ENCODE measurements at regions not wholly inside any gene's neighbourhood (a gene's known extent, or its start where the extent isn't known, plus 50 kb on each side); places are given as distances from the start of the nearest gene placed in this dataset.

DNA sequence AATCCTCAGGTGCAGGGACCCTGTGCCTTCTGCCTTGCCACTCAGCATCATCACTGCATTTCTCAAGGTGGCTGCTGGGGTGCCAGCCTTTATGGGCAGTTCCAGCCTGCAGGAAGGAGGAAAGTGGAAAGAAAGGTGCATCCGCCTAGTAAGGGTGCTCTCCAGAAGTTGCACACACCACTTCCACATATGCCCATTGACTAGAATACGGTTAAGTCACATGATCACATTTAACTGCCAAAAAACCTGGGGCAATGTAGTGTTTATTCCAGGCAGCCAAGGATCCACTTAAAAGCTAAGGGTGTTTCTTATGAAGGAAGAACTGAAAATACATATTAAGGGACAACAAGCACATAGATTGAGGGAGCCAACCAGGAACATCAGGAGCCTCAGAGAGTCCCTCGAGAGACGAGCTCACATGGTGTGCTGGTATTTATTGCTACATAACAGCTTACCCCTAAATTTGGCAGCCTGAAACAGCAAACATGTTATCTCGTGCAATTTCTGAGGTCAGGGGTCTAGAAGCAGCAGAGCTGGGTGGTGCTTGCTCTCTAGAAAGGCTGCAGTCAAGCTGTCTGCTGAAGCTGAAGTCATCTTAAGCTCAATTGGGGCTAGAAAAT lies 52.0 kb upstream of the MMP2 start:
- H3K27ac Mint-ChIP-seq, result no peak overlapping the region
- Histone ChIP-seq H3K4me3 (no peak overlapping the region), H3K27me3 (ENCODE audit: insufficient read depth) (no peaks in the 10 kb centered on the region), H3K79me2 (replicated peaks; ENCODE audit: insufficient read depth) (no peaks in the 10 kb centered on the region), H2AFZ (no peak overlapping the region), H4K20me1 (replicated peaks; ENCODE audit: insufficient read depth) (no peaks in the 10 kb centered on the region), H3K27ac (ENCODE audit: low read depth) (no peak overlapping the region), H3K9me2 (ENCODE audit: insufficient read depth) (0 out of 2 replicates have a peak, but pooled peaks cover 4% of the 10 kb centered on the region), H3F3A (replicated peaks; ENCODE audit: low read depth) (no peaks in the 10 kb centered on the region), H3K4me1 (ENCODE audit: insufficient read depth) (no peaks in the 10 kb centered on the region), H3K4me2 (no peak overlapping the region), H3K36me3 (ENCODE audit: insufficient read depth) (no peaks in the 10 kb centered on the region)
- H3K36me3 Mint-ChIP-seq (ENCODE audit: low read depth), result no peaks in the 10 kb centered on the region
- DNase-seq (ENCODE audit: low spot score) (no peak), ATAC-seq (no peak)
- H3K27me3 Mint-ChIP-seq (ENCODE audit: insufficient read depth, low read depth, poor library complexity), result peaks cover 3% of the 10 kb centered on the region
- TF ChIP-seq POLR2AphosphoS5 (IDR thresholded peaks at IDR 0.05; ENCODE audit: low read depth), result no peak
- no peak for TF ChIP-seq EZH2 (IDR thresholded peaks at IDR 0.05; ENCODE audit: low read depth, unreplicated experiment)
- TF ChIP-seq ZNF114 (CRISPR knock-in tag; IDR thresholded peaks at IDR 0.05), result no peak
- TF ChIP-seq STAT1 (IDR thresholded peaks at IDR 0.05; ENCODE audit: unreplicated experiment), result no peak
- TF ChIP-seq ETS1 (IDR thresholded peaks at IDR 0.05), result no peak
- TF ChIP-seq CTCF (conservative IDR thresholded peaks at IDR 0.05; ENCODE audit: low read depth in 2 of 2), result no peak
- TF ChIP-seq NANOG (IDR thresholded peaks at IDR 0.05; ENCODE audit: borderline replicate concordance), result no peak
- H3K4me3 Mint-ChIP-seq, result no peak overlapping the region
- no peaks in the 10 kb centered on the region for H3K4me1 Mint-ChIP-seq
- no peaks in the 10 kb centered on the region; the same call in 2 of the 3 replicates for H3K9me3 Mint-ChIP-seq

Data from GM23338 (cell line).